Stimulated activated CD8-positive, alpha-beta memory T cell treated with anti-CD3 and anti-CD28 coated beads, Interleukin-7, amount 100 ng/mL, for 4 hours (primary cell): ENCODE measurements at regions not wholly inside any gene's neighbourhood (a gene's known extent, or its start where the extent isn't known, plus 50 kb on each side); places are given as distances from the start of the nearest gene placed in this dataset.
"Not testable (repeated sequence)": the region's sequence is repeated elsewhere in the genome, so short reads cannot be mapped to it uniquely, and the experiment has no call there.

Experiments
- DNase-seq, 2 donors: peaks; one replicate each; pipeline ENCODE4 v3.0.0-alpha.2; 2020; ENCODE audit warnings: low read depth in 2 of 2

- DNase-seq, result no peak
Measured at GRCh38 chr6:120805276-120805675, 529.0 kb downstream of the TBC1D32 start.

DNA sequence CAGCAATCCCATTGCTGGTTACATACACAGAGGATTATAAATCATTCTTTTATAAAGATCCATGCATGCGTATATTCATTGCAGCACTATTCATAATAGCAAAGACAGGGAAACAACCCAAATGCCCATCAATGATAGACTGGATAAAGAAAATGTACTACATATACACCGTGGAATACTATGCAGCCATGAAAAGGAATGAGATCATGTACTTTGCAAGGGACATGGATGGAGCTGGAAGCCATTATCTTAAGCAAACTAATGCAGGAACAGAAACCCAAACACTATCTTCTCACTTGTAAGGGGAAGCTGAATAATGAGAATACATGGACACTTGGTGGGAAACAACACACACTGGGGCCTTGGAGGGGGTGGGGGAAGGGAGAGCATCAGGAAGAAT, 529.7 kb downstream of the TBC1D32 start:
- DNase-seq, result no peak

DNA sequence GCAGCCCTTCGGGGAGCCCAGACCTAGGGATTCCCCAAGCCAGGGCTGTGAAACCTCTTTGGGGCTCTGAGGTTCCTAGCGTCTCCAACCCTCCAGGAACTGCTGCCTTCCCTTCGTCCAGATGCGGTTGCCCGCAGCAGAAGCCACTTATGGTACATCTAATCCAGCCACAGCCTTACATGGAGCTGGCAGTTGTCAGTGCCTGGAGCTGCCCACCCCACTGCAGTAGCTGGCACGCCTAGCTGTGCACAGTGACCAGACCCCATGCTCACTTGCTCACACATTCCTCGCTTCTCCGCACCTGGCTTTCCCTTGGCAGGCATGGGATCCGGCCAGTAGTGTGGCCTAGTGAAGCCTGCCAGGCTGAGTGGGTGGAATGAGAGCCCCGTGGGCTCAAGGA, 547.6 kb downstream of the TBC1D32 start:
- DNase-seq, result no peak

DNA sequence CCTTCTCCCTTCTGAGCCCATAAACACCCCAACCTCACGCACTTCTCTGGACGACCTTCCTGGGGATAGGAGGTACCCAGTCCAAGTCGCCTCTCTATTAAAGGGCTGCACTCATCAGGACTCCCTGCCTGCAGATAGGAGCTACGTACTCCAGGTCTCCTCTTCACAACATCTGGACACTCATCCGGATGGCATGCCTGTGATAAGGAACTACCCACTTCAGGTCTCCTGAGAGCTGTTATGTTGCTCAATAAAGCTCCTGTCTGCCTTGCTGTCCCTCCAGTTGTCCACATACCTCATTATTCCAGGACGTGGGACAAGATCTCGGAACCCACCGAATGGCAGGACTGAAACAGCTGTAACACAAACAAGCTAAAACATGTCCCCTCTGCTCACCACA, 548.0 kb downstream of the TBC1D32 start:
- no peak for DNase-seq

DNA sequence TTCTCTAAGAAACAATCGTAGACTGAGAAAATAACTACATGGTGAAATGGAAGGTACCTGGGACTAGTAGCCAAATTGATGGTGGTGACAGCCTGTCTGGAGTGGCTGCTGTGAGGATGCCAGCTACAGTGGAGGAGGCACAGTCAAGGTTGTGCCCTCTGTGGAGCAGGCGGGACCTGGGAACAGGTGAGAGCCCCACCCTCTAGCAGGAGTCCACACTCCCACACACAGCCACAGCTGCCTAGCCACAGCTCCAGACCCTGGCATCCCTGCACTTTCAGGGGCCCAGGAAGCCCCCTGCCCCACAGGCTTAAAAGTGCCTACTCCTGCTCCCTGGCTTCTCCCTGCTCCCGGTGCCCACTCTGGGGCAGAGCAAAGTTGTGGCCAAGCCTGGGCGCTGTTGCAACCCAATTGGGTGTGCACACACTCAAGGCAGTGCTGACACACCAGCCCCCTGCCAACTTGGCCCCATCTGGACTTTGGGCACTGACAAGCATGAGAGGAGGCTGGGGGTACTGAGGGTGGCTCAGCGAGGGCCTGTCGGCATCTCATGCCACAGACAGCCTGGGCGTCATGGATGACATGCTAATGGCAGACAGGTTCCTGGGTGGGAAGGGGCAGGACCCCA, 548.7 kb downstream of the TBC1D32 start:
- no peak for DNase-seq

DNA sequence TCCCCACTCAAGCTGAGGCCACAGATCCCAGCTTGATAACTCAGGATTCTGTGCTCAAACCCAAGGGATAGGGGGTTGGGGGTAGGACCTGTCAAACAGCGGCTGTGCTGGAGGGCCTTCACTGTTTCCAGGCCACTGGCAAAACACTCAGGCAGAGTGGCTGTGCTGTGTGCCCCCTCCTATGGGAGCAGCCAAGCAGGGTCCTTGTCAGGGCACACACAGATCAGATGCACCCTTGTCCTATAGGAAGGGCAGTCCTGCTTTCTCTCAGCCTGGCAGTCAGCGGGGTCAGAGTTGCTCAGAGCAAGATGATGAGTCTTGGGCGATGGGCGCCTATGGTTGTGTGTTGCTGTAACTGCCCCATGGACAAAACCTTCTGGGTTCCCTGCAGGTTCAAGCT, 554.8 kb downstream of the TBC1D32 start:
- DNase-seq, result no peak

DNA sequence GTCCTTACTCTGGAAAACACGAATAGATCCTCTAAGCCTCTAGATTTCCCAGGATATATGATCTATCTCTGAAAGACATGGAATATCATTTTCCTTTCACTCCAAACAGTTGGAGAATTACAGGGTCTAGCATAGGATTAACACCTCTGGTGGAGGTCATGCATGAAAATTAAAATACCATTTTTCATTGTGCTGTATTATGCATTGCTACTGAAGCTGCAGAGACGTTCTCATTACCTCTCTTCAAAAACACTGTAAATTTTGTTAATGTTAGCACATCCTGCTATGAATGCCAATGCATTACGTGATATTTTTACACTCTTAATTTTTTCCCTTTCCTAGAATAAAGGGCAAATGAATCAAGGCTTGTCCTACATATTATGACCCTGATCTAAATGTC, 558.6 kb downstream of the TBC1D32 start:
- DNase-seq, result no peak

GRCh38 chr6:120774275-120774674, 560.0 kb downstream of the TBC1D32 start:
- no peak for DNase-seq

DNA sequence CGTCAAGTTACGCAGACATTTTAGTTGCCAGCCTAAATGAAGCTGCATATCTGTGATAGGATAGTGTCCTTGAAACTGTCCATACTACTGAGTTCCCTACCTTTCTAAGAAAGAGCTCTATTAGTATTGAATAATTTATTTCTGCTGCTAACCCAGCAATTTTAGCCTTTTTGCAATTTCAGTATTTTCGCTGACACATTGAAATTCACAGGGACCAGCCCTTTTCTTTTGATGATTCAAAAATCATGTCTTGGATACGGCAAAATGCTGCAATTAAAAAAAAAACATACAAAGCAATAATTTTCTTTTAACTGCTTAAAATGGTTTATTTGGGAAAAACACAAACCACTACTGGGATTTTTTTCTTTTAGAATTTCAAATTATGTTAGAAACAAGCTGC, 563.3 kb downstream of the TBC1D32 start:
- DNase-seq, result no peak

DNA sequence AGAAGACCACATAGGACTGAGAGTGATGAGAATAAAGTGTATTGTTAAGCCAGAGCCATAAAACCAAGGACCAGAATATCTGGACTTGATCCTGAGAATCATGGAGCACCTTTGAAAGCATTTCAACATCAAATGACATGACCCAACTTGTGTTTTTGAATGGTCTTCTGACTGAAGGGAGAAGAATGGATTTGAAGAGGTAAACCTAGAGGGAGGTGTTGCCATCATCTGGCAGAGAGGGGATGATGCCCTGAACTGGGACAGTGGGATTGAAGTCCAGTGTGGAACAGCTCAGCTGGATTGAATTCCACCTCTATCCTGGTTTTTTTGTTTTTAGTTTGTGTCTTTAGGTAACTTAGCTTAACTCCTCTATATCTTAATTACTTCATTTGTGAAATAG, 570.0 kb downstream of the TBC1D32 start:
- DNase-seq, result no peak

GRCh38 chr6:120759570-120759969, 574.7 kb downstream of the TBC1D32 start:
- DNase-seq, result no peak

DNA sequence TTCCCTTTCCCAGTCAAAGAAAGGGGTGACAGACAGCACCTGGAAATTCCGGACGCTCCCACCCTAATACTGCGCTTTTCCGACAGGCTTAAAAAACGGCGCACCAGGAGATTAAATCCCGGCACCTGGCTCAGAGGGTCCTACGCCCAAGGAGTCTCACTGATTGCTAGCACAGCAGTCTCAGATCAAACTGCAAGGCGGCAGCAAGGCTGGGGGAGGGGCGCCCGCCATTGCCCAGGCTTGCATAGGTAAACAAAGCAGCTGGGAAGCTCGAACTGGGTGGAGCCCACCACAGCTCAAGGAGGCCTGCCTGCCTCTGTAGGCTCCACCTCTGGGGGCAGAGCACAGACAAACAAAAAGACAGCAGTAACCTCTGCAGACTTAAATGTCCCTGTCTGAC, 585.7 kb downstream of the TBC1D32 start:
- DNase-seq, result not testable (repeated sequence)

GRCh38 chr6:120736740-120737139, 597.5 kb downstream of the TBC1D32 start:
- no peak for DNase-seq

GRCh38 chr6:120735641-120736040, 598.6 kb downstream of the TBC1D32 start:
- no peak for DNase-seq

GRCh38 chr6:120711255-120711654, 623.0 kb downstream of the TBC1D32 start:
- DNase-seq, result no peak

DNA sequence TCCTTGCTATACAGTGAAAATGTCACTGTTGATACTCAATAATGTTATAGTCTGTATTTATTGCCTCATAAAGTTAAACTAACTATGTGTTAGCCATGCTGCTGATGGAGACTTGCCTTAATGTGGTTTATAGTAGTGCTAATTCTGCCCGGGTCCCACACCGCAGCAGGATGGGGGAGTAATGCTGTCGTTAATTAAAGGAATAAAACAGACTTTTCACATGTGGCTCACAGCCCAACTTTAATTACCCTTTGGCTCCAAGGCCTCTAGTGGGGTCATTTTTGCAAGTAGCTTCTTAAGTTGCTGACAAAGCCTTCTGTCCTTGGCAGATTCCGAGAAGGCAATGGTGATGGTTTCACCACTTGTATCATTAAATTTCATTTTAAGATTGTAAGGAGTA, 634.3 kb downstream of the TBC1D32 start:
- no peak for DNase-seq

DNA sequence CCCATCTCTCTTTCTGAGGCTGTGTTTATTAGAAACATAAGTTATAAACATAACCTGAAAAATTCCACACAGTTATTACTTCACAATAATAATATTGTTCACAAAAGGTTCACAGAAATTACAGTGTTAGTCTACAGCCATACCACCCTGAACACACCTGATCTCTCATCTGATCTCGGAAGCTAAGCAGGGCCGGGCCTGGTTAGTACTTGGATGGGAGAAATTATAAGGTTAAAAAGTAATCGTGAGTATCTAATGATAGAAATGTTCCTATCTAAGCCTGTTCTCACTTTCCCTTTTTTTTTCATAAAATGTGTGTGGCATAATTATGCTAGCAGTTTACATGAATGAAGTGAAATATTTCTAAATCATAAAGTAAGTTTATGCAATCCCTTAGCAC, 647.8 kb downstream of the TBC1D32 start:
- DNase-seq, result no peak

DNA sequence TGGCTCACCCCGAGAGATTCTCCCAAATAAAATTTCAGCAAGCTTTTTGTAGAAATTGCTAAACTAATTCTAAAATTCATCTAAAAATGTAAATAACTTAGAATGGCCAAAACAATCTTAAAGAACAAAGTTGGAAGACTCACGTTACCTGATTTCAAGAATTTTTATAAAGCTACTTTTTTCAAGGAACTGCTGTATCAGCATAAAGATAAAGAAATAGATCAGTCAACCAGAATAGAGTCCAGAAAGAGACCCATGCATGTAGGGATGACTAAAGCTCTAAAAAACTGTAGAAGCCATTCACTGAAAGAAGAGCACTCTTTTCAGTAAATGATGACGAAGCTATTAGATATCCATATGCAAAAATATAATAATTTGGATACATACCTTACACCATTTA, 652.1 kb downstream of the TBC1D32 start:
- DNase-seq, result no peak

DNA sequence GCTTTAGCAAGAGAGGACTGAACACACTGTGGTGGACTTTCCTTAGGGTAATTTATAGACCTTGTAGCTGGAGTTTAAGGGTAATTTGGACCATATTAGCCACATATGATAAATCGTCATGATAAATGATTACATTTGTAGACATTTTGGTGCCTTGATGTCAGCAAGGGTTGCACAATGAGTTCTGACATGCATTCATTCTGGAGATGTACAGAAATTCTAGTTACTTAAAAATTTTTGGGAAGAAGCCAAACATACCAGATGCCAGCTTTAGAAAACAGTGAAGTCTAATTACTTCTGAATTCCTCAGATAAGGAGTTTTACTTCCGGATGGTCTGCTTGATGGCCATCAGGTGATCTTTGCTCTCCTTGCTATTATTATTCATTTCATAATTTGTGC, 653.1 kb downstream of the TBC1D32 start:
- DNase-seq, result no peak

DNA sequence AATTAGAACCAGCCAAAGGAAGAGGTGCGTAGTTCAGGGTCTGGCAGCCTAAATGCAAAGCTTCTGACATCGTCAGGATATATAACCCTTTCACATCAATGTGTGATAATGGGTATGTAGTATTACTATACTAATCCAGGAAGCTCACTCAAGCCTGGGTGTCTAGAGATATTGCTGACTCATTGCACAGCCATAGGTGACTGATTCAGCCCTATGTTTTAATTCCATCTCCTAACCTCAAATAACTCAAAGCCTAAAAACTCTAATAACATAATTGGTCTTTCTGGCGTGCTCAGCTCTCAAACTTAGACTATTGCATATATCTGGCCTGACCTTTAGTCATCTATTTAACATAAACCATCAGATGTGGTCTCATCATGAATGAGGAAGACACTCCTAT, 658.4 kb downstream of the TBC1D32 start:
- no peak for DNase-seq

DNA sequence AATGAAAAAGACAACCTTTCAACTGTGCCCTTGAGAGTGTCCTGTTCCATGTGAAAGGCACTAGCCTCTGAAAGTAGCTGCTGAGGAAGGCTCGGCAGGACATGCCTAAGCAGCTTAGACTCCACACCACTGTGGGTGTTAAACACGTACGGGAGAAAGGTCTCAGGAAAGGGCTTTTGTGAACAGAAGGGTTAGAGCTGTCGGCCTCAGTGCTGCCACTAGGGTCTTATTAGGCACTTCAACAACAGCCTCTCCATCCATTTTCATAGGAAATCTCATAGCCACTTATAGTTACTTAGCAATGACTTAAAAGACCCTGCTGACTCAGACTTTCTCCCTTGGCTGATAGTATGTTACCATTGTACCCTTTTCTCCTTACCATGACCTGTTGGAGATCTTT, 662.8 kb downstream of the TBC1D32 start:
- DNase-seq, result no peak

GRCh38 chr6:120652506-120652905, 681.8 kb downstream of the TBC1D32 start:
- DNase-seq, result no peak

GRCh38 chr6:120648713-120649112, 685.6 kb downstream of the TBC1D32 start:
- DNase-seq, result no peak

GRCh38 chr6:120646101-120646500, 688.2 kb downstream of the TBC1D32 start:
- DNase-seq, result no peak

DNA sequence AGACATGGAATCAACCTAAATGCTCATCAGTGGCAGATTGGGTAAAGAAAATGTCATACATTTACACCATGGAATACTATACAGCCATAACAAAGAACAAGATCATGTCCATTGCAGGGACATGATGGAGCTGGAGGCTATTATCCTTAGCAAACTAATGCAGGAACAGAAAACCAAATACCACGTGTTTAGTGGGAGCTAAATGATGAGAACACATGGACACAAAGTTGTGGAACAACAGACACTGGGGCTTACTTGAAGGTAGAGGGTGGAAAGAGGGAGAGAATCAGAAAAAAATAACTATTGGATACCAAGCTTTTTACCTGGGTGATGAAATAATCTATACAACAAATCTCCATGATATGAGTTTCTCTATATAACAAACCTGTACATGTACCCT, 701.3 kb downstream of the TBC1D32 start:
- DNase-seq, result no peak
